ENCODE measurements at regions not wholly inside any gene's neighbourhood (a gene's known extent, or its start where the extent isn't known, plus 50 kb on each side); places are given as distances from the start of the nearest gene placed in this dataset.

DNA sequence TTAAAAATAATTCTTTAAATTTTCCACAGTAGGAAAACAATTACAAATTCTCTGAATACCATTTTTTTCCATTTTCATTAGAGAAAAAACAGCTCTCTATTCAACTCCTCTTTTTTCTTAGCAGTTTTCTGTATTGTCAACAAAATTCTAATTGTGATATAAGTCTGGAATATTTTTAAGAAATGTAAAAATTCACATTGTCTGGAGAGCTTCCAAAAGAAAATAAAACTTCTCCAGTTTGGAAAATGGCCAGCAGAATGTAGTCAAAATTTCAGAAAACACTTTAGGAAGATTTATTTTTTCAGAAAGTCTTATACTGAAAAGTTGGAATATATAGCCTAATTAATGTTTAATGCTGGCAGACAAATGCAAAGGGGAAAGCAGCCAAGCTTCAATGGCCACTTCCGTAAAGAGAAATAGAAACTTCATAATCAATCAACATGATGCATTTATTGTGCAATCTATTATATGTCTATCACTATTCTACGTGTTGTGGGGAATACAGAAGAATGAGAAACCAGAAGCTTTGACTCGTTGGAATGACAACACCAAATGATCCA is 733.2 kb upstream of the PKDCC start:
- H3K27ac ChIP-seq (replicated peaks): no peak overlapping the region
- no peak overlapping the region for H3K4me3 ChIP-seq (replicated peaks; ENCODE audit: insufficient read depth, low read length)
- TF ChIP-seq, protein P1, sequence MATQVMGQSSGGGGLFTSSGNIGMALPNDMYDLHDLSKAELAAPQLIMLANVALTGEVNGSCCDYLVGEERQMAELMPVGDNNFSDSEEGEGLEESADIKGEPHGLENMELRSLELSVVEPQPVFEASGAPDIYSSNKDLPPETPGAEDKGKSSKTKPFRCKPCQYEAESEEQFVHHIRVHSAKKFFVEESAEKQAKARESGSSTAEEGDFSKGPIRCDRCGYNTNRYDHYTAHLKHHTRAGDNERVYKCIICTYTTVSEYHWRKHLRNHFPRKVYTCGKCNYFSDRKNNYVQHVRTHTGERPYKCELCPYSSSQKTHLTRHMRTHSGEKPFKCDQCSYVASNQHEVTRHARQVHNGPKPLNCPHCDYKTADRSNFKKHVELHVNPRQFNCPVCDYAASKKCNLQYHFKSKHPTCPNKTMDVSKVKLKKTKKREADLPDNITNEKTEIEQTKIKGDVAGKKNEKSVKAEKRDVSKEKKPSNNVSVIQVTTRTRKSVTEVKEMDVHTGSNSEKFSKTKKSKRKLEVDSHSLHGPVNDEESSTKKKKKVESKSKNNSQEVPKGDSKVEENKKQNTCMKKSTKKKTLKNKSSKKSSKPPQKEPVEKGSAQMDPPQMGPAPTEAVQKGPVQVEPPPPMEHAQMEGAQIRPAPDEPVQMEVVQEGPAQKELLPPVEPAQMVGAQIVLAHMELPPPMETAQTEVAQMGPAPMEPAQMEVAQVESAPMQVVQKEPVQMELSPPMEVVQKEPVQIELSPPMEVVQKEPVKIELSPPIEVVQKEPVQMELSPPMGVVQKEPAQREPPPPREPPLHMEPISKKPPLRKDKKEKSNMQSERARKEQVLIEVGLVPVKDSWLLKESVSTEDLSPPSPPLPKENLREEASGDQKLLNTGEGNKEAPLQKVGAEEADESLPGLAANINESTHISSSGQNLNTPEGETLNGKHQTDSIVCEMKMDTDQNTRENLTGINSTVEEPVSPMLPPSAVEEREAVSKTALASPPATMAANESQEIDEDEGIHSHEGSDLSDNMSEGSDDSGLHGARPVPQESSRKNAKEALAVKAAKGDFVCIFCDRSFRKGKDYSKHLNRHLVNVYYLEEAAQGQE (IDR thresholded peaks at IDR 0.05; ENCODE audit: insufficient replicate concordance, low read depth): no peak
- TF ChIP-seq, protein P2, sequence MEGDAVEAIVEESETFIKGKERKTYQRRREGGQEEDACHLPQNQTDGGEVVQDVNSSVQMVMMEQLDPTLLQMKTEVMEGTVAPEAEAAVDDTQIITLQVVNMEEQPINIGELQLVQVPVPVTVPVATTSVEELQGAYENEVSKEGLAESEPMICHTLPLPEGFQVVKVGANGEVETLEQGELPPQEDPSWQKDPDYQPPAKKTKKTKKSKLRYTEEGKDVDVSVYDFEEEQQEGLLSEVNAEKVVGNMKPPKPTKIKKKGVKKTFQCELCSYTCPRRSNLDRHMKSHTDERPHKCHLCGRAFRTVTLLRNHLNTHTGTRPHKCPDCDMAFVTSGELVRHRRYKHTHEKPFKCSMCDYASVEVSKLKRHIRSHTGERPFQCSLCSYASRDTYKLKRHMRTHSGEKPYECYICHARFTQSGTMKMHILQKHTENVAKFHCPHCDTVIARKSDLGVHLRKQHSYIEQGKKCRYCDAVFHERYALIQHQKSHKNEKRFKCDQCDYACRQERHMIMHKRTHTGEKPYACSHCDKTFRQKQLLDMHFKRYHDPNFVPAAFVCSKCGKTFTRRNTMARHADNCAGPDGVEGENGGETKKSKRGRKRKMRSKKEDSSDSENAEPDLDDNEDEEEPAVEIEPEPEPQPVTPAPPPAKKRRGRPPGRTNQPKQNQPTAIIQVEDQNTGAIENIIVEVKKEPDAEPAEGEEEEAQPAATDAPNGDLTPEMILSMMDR (IDR thresholded peaks at IDR 0.05; ENCODE audit: insufficient read depth, low read length): no peak
- no peak for TF ChIP-seq GABPA (IDR thresholded peaks at IDR 0.05; ENCODE audit: low read depth)
- no peak for TF ChIP-seq SPI1 (IDR thresholded peaks at IDR 0.05; ENCODE audit: borderline replicate concordance, low read depth)
- no peak for TF ChIP-seq POLR2AphosphoS5 (IDR thresholded peaks at IDR 0.05; ENCODE audit: low read depth)
- DNase-seq (ENCODE audit: low read depth in 1 of 2, low spot score in 1 of 2): no peak
- H3K27me3 ChIP-seq (ENCODE audit: insufficient read depth, poor library complexity, severe bottlenecking): no peaks in the 10 kb centered on the region

DNA sequence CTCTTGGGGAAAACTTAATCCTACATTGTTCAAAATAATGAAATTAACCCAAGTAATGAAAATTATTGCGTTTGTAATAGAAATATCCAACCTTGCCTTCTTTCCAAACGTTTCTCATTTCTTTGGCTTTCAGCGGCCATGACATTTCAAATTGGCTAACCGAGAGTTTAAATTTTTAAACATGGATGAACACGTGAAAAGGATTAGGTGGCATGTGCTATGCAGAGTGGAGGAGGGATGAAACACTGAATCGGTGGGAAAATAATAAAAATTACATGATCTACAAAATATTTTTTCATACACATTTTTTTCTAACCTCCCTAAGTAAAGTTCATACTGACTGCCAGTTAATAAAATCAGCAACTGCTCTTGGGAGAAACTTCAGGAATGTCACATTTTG is 728.4 kb upstream of the PKDCC start:
- DNase-seq (ENCODE audit: low read depth in 1 of 2, low spot score in 1 of 2): no peak
- H3K27me3 ChIP-seq (ENCODE audit: insufficient read depth, poor library complexity, severe bottlenecking): no peaks in the 10 kb centered on the region
- TF ChIP-seq SPI1 (IDR thresholded peaks at IDR 0.05; ENCODE audit: borderline replicate concordance, low read depth) (no peak), GABPA (IDR thresholded peaks at IDR 0.05; ENCODE audit: low read depth) (no peak), POLR2AphosphoS5 (IDR thresholded peaks at IDR 0.05; ENCODE audit: low read depth) (no peak)
- TF ChIP-seq, protein P1 (IDR thresholded peaks at IDR 0.05; ENCODE audit: insufficient replicate concordance, low read depth): no peak
- TF ChIP-seq, protein P2 (IDR thresholded peaks at IDR 0.05; ENCODE audit: insufficient read depth, low read length): no peak
- H3K27ac ChIP-seq (replicated peaks): no peak overlapping the region
- no peak overlapping the region for H3K4me3 ChIP-seq (replicated peaks; ENCODE audit: insufficient read depth, low read length)

DNA sequence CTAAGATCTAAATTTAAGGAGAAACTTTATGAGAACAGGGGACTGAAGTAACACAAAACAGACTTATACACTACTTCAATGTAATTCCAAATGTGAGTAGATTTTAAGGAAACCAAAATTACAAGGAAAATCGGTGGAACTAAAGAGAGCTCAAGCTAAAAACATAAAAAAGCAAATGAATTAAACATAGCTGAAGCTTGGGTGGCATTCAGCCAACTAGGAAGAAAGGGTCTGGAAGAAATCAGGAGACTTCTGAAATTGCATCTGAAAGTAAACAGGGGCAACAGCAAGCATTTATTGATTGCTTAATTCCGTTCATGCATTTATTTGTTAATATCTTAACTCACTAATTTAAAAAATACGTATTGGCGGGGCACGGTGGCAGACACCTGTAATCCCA is 727.3 kb upstream of the PKDCC start:
- Histone ChIP-seq H3K27me3 (ENCODE audit: insufficient read depth, poor library complexity, severe bottlenecking) (no peaks in the 10 kb centered on the region), H3K27ac (replicated peaks) (no peak overlapping the region), H3K4me3 (replicated peaks; ENCODE audit: insufficient read depth, low read length) (no peak overlapping the region)
- TF ChIP-seq, protein P1 (IDR thresholded peaks at IDR 0.05; ENCODE audit: insufficient replicate concordance, low read depth): no peak
- TF ChIP-seq POLR2AphosphoS5 (IDR thresholded peaks at IDR 0.05; ENCODE audit: low read depth) (no peak), GABPA (IDR thresholded peaks at IDR 0.05; ENCODE audit: low read depth) (no peak), SPI1 (IDR thresholded peaks at IDR 0.05; ENCODE audit: borderline replicate concordance, low read depth) (no peak)
- TF ChIP-seq, protein P2 (IDR thresholded peaks at IDR 0.05; ENCODE audit: insufficient read depth, low read length): no peak
- no peak for DNase-seq (ENCODE audit: low read depth in 1 of 2, low spot score in 1 of 2)

Data from HL-60 (cell line).